GM12872 (cell line): ENCODE measurements at regions not wholly inside any gene's neighbourhood (a gene's known extent, or its start where the extent isn't known, plus 50 kb on each side); places are given as distances from the start of the nearest gene placed in this dataset.

ENCODE experiments used
- TF ChIP-seq, protein P1 (sequence below): IDR thresholded peaks from 3 replicates; pipeline ENCODE4 v1.5.1; 2011; ENCODE audit warnings: low read depth, mild to moderate bottlenecking, low read length, moderate library complexity; ENCODE audit not compliant: insufficient read depth

- TF ChIP-seq, protein P1, sequence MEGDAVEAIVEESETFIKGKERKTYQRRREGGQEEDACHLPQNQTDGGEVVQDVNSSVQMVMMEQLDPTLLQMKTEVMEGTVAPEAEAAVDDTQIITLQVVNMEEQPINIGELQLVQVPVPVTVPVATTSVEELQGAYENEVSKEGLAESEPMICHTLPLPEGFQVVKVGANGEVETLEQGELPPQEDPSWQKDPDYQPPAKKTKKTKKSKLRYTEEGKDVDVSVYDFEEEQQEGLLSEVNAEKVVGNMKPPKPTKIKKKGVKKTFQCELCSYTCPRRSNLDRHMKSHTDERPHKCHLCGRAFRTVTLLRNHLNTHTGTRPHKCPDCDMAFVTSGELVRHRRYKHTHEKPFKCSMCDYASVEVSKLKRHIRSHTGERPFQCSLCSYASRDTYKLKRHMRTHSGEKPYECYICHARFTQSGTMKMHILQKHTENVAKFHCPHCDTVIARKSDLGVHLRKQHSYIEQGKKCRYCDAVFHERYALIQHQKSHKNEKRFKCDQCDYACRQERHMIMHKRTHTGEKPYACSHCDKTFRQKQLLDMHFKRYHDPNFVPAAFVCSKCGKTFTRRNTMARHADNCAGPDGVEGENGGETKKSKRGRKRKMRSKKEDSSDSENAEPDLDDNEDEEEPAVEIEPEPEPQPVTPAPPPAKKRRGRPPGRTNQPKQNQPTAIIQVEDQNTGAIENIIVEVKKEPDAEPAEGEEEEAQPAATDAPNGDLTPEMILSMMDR: no peak
These were observed 327.7 kb downstream of the ZNF536 start for GRCh38 chr19:30699871-30700280.

DNA sequence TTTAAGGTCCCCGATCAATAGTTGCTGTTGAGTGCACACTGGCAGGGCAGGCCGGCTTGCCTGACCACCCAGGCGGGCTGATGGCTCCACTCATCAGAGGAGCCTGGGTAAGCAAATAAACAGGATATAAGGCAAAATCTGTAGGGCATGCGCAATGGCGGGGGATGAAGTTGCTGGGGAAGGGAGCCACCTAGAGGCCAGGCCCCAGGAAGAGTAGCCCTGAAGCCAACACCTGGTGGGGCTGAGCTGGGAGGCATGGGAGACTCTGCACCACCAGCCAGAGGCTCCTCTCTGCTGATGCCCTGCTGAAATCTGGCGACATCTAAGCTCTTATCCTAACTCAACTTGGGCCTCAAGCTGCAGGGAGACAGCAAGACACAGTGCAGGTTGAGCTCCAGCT, 324.3 kb downstream of the ZNF536 start:
- TF ChIP-seq, protein P1: peak; percentile 44; the same call in 1 of the 3 replicates

- TF ChIP-seq, protein P1: 0 out of 3 replicates have a peak, but pooled peaks have one; percentile 16
These were observed 323.1 kb downstream of the ZNF536 start for GRCh38 chr19:30695171-30695875.

DNA sequence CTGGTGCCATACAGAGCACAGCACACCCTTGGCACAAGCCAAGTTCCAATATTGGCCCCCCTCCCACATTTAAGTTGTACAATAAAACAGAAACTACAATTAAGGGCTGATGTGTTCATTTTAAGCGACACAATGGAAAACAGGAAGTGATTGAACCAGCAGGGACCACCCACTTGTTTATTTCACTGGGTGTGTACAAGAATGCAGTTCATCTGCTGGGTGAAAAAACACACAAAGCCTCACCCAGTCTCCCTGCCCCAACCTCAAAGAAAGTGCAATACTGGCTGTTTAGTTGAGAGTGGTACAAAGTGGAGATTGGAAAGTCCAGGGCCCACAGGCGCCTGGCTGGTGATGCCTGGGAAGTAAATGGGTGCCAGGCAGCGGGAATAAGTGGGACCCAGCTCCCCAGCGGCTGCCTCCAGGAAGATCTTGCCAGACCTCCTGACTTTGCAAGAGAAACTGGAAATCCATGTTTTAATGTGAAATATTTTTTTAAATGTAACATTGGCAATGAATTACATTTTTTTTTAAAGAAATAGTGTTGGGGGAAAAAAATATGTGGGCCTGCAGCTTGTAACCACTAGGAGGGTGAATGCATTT, 322.1 kb downstream of the ZNF536 start:
- TF ChIP-seq, protein P1: no peak

- TF ChIP-seq, protein P1: no peak
These were observed 320.8 kb downstream of the ZNF536 start for GRCh38 chr19:30692879-30693503.

- TF ChIP-seq, protein P1: no peak
These were observed 320.1 kb downstream of the ZNF536 start for GRCh38 chr19:30692181-30692811.

GRCh38 chr19:30691819-30692166, 319.6 kb downstream of the ZNF536 start:
- TF ChIP-seq, protein P1: no peak
